NCI-H1092 treated with DMSO at 0.1 percent for 48 hours (cell line): ENCODE measurements at regions not wholly inside any gene's neighbourhood (a gene's known extent, or its start where the extent isn't known, plus 50 kb on each side); places are given as distances from the start of the nearest gene placed in this dataset.
"Not testable (repeated sequence)": the region's sequence is repeated elsewhere in the genome, so short reads cannot be mapped to it uniquely, and the experiment has no call there.

Experiments
- DNase-seq: peaks from one replicate; lab custom pipeline; 2025; lab: John Stamatoyannopoulos, UW

- DNase-seq: no peak
Observed at GRCh38 chr2:242029422-242030225, 160.1 kb downstream of the RTP5 start.

- no peak for DNase-seq
Observed at GRCh38 chr2:242030226-242030575, 160.7 kb downstream of the RTP5 start.

GRCh38 chr2:242030858-242031257 lies 161.3 kb downstream of the RTP5 start:
- DNase-seq: no peak

- no peak for DNase-seq
Observed at GRCh38 chr2:242031481-242032019, 162.0 kb downstream of the RTP5 start.

- no peak for DNase-seq
Observed at GRCh38 chr2:242032780-242033656, 163.5 kb downstream of the RTP5 start.

GRCh38 chr2:242034138-242034537 lies 164.6 kb downstream of the RTP5 start:
- no peak for DNase-seq

GRCh38 chr2:242034996-242035814 lies 165.7 kb downstream of the RTP5 start:
- DNase-seq: no peak

GRCh38 chr2:242035858-242036652 lies 166.5 kb downstream of the RTP5 start:
- no peak for DNase-seq

- no peak for DNase-seq
Observed at GRCh38 chr2:242036653-242036950, 167.1 kb downstream of the RTP5 start.

- no peak for DNase-seq
Observed at GRCh38 chr2:242038166-242038927, 168.8 kb downstream of the RTP5 start.

- DNase-seq: no peak
Observed at GRCh38 chr2:242038928-242039341, 169.4 kb downstream of the RTP5 start.

GRCh38 chr2:242040303-242040655 lies 170.8 kb downstream of the RTP5 start:
- no peak for DNase-seq

GRCh38 chr2:242040681-242041080 lies 171.2 kb downstream of the RTP5 start:
- no peak for DNase-seq

- DNase-seq: no peak
Observed at GRCh38 chr2:242041816-242042215, 172.3 kb downstream of the RTP5 start.

GRCh38 chr2:242043538-242044312 lies 174.2 kb downstream of the RTP5 start:
- DNase-seq: no peak

- DNase-seq: no peak
Observed at GRCh38 chr2:242044313-242044590, 174.7 kb downstream of the RTP5 start.

- DNase-seq: not testable (repeated sequence)
Observed at GRCh38 chr2:242045596-242046144, 176.1 kb downstream of the RTP5 start.

- DNase-seq: no peak
Observed at GRCh38 chr2:242046206-242046826, 176.8 kb downstream of the RTP5 start.

- DNase-seq: no peak
Observed at GRCh38 chr2:242047963-242048362, 178.4 kb downstream of the RTP5 start.
